Immature natural killer cell (primary cell): ENCODE measurements at regions not wholly inside any gene's neighbourhood (a gene's known extent, or its start where the extent isn't known, plus 50 kb on each side); places are given as distances from the start of the nearest gene placed in this dataset.
"Not testable (repeated sequence)": the region's sequence is repeated elsewhere in the genome, so short reads cannot be mapped to it uniquely, and the experiment has no call there.

ENCODE experiments used
- DNase-seq, 3 donors: peaks; one replicate each; pipeline ENCODE4 v3.0.0; 2022; ENCODE audit warnings: mixed read lengths in 1 of 3
- H3K27ac Mint-ChIP-seq, 6 donors: one replicate each; pipeline ENCODE4 v1.8.0; 2020; ENCODE audit warnings: mixed read lengths in 6 of 6, mild to moderate bottlenecking in 5 of 6, inconsistent platforms in 4 of 6, moderate library complexity in 3 of 6
- H3K27me3 Mint-ChIP-seq, 3 donors: one replicate each; pipeline ENCODE4 v1.8.0; 2020 to 2021; ENCODE audit warnings: low read depth in 3 of 3, mild to moderate bottlenecking in 3 of 3, mixed read lengths in 3 of 3, moderate library complexity in 3 of 3, inconsistent platforms in 1 of 3
- H3K36me3 Mint-ChIP-seq, 3 donors: one replicate each; pipeline ENCODE4 v1.8.0; 2020; ENCODE audit warnings: mixed read lengths in 3 of 3, inconsistent platforms in 2 of 3, mild to moderate bottlenecking in 2 of 3
- H3K4me1 Mint-ChIP-seq, 2 donors: one replicate each; pipeline ENCODE4 v1.8.0; 2020; ENCODE audit warnings: inconsistent platforms in 2 of 2, mild to moderate bottlenecking in 2 of 2, mixed read lengths in 2 of 2, moderate library complexity in 1 of 2
- H3K4me3 Mint-ChIP-seq, 5 donors: one replicate each; pipeline ENCODE4 v1.8.0; 2020; ENCODE audit warnings: mild to moderate bottlenecking in 5 of 5, mixed read lengths in 5 of 5, inconsistent platforms in 3 of 5, moderate library complexity in 3 of 5
- H3K9me3 Mint-ChIP-seq, 6 donors: one replicate each; pipeline ENCODE4 v1.8.0; 2020; ENCODE audit warnings: mild to moderate bottlenecking in 6 of 6, mixed read lengths in 6 of 6, inconsistent platforms in 4 of 6, moderate library complexity in 3 of 6

DNA sequence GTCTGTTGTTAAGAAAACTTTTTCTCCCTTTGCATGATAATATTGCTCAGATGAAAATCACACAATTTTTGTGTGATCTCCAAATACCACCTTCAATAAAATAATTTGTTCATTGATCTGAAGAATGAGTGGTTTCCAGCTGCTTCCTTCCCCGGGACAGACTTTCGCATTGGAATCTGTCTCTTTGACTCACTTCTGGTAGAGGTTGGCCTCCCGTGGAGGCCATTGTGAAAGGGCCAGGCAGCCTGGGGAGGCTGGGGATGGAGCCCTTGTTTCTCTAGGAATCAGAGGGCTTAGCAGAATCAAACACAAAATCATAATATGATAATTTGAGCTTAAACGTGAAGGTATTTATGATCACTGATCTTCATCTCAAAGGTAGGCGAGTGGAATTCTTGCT is 135.0 kb upstream of the ZNF536 start:
- no peak for DNase-seq
- H3K27ac Mint-ChIP-seq: no peak overlapping the region
- no peaks in the 10 kb centered on the region for H3K36me3 Mint-ChIP-seq
- no peaks in the 10 kb centered on the region for H3K4me1 Mint-ChIP-seq
- no peak overlapping the region for H3K4me3 Mint-ChIP-seq
- peaks cover 8 to 18% (median 14%) of the 10 kb centered on the region in 3 donors for H3K27me3 Mint-ChIP-seq
- H3K9me3 Mint-ChIP-seq: peaks cover 0 to 2% (median 0%) of the 10 kb centered on the region in 6 donors

DNA sequence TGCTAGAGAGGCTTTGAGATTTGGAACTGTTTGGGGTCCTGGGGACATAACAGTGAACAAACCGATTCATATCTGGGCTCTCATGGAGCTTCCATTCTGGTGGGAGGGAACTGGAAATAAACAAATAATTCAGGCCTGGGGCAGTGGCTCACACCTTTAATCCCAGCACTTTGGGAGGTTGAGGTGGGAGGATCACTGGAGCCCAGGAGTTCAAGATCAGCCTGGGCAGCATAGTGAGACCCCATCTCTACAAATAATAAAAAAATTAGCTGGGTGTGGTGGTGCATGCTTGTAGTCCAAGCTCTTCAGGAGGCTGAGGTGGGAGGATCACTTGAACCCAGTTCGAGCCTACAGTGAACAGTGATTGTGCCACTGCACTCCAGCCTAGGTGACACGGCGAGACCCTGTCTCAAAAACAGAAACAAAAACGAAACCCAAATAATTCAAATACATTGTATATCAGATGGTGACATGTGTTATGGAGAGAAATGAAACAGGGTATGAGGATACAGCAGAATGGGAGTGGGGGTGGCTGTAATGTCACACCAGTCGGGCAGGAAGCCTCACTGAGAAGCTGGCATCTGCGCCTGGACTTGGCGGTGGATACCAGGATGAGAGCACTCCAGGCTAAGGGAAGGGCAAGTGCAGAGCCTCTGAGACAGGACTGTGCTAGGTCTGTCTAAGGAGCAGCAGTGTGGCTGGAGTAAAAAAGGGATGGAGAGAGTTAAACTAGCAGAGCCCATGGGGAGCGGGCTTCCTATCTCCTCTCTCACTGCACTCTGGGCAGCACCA is 131.1 kb upstream of the ZNF536 start:
- H3K4me1 Mint-ChIP-seq: no peaks in the 10 kb centered on the region
- peak overlapping the region in 1 of 6 donors; percentile 47 for H3K27ac Mint-ChIP-seq
- H3K36me3 Mint-ChIP-seq: no peaks in the 10 kb centered on the region
- no peak for DNase-seq
- peaks cover 2 to 12% (median 10%) of the 10 kb centered on the region in 3 donors for H3K27me3 Mint-ChIP-seq
- H3K9me3 Mint-ChIP-seq: peaks cover 0 to 2% (median 0%) of the 10 kb centered on the region in 6 donors
- H3K4me3 Mint-ChIP-seq: no peak overlapping the region

DNA sequence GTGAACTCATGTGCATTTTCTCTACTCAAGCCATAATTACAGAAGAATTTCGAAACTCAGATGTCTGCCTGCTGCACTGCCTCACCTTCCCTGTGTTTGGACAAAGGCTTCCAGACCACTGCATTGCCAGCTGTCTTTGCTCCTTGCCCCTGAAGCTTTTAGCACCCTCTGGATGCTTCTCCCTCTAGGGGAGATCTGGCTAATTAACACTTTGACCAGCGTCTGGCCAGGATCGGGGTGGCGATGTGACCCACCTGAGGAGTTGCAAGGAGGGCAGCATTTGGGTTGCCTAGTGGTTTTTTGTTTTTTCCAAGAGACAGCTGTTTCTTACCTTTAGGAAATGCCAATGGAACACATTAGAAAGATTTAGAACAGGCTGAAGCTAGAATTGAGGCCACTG is 127.7 kb upstream of the ZNF536 start:
- Mint-ChIP-seq H3K36me3 (no peaks in the 10 kb centered on the region), H3K27ac (no peak overlapping the region), H3K27me3 (peaks cover 2 to 5% (median 5%) of the 10 kb centered on the region in 3 donors), H3K4me1 (no peaks in the 10 kb centered on the region), H3K9me3 (peaks cover 0 to 2% (median 0%) of the 10 kb centered on the region in 6 donors), H3K4me3 (no peak overlapping the region)
- DNase-seq: no peak

DNA sequence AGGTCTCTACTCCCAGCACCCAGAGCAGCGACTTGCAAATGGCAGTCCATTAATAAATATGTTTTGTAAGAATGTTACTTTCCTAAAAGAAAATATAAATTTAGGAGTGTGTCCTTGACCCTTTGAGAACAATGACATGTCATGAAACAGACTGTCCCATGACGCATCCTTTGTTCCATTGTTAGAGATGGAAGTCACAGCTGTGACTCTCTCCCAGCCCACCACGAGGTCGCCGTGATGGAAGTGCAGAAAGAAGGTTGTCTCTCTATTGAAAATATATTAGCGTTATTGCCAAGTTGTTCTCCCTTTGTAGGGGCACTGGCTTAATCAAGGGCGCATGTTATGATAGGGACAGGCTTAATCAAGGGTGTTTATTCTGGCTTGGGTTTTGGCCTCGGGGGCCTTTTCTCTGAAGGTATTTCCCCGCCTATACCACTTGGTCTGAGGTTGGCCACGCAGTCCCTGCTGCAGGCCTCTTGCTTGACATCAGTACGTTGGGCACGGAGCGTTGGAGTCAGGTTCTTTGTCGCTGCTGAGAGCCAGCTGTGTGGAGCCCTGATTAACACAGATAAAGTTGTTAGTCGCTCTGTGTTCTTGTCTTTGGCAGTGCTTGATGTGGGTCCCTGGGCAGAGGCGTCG is 126.7 kb upstream of the ZNF536 start:
- Mint-ChIP-seq H3K36me3 (no peaks in the 10 kb centered on the region), H3K27ac (no peak overlapping the region), H3K4me3 (no peak overlapping the region), H3K27me3 (peaks cover 2 to 6% (median 5%) of the 10 kb centered on the region in 3 donors), H3K9me3 (peaks cover 0 to 2% (median 0%) of the 10 kb centered on the region in 6 donors), H3K4me1 (no peaks in the 10 kb centered on the region)
- DNase-seq: no peak

DNA sequence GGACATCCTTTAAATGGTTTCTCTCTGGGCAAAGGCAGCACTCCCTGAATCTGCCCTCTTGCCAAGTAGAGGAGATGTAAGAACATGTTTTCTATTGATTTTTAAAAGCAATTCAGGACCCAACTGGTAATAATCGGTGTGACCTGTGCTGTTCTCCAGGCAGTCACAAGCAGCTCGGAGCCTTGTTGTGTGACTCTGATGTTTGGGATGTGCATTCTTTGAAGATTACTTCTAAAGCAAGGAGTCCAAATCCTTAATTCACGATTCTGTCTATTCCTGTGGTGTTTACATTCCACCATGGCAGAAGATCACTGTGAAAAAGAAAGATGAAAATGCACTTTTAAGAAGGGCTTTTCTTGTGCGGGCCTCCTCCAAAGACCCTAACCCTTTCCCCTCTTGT is 122.3 kb upstream of the ZNF536 start:
- Mint-ChIP-seq H3K27me3 (peaks cover 4 to 9% (median 8%) of the 10 kb centered on the region in 3 donors), H3K9me3 (peaks cover 0 to 2% (median 0%) of the 10 kb centered on the region in 6 donors), H3K4me3 (no peak overlapping the region), H3K36me3 (no peaks in the 10 kb centered on the region), H3K27ac (no peak overlapping the region), H3K4me1 (no peaks in the 10 kb centered on the region)
- DNase-seq: no peak

DNA sequence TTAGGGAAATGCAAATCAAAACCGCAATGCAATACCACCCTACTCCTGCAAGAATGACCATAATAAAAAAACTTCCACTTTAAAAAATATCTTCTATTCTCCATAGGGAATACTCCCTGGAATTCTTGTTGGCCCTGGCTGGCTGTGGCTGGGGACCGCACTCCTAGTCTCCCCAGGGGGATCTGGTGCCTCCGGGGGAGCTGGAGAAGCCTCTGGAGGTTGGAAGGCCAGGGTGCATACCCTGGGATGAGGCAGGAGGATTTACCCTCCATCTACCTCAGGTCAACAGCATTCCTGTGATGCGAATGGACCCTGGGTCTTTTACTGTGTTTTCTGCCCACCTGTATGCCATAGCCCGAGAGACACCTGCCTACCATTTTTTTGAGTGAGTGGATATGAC is 120.0 kb upstream of the ZNF536 start:
- H3K9me3 Mint-ChIP-seq: no peaks in the 10 kb centered on the region
- H3K27me3 Mint-ChIP-seq: peaks cover 1 to 16% (median 11%) of the 10 kb centered on the region in 3 donors
- no peak for DNase-seq
- no peaks in the 10 kb centered on the region for H3K36me3 Mint-ChIP-seq
- H3K4me3 Mint-ChIP-seq: no peak overlapping the region
- no peak overlapping the region for H3K27ac Mint-ChIP-seq
- H3K4me1 Mint-ChIP-seq: no peaks in the 10 kb centered on the region

DNA sequence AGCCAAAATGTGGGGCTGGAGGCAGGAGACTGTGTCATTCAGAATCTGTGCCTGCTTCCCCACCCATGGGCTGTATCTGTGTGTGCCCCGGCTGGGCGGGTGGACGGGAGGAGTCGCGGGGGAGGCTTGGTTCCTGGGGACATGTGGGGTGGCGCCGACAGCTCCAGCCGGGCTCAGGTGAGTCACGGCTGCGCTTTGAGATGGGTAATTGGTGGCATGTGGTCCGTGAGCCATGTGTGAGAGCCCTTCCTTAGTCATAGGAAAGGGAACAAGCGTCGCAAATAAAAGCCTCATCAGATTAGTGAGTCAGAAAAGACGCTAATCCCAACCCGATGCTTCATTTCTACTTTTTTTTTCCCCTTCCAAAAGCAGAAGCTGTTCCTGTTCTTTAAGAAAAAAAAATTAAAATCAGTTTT is 118.6 kb upstream of the ZNF536 start:
- Mint-ChIP-seq H3K36me3 (no peaks in the 10 kb centered on the region), H3K27ac (no peak overlapping the region), H3K4me1 (no peaks in the 10 kb centered on the region), H3K9me3 (no peaks in the 10 kb centered on the region), H3K27me3 (peaks cover 1 to 16% (median 11%) of the 10 kb centered on the region in 3 donors), H3K4me3 (no peak overlapping the region)
- DNase-seq: no peak

DNA sequence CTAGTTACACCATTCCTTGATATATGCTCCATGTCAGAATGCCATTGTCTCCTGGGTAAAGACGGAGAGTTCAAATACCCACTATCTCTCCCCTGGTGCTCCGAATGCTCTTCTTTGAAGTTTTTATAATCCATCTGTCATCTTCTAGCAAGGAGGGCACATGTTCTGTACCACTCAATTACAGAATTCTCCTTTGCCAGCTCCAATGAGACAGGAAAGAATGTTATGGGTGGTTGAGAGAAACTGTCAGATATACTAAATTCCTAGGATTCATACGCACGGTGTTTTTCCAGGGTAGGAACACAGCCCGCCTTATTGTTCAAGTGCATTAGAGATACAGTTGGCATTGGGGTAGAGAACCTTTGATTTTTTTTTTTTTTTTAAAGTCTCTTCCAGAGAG is 118.0 kb upstream of the ZNF536 start:
- DNase-seq: no peak
- no peaks in the 10 kb centered on the region for H3K4me1 Mint-ChIP-seq
- no peaks in the 10 kb centered on the region for H3K36me3 Mint-ChIP-seq
- no peaks in the 10 kb centered on the region for H3K9me3 Mint-ChIP-seq
- no peak overlapping the region for H3K4me3 Mint-ChIP-seq
- H3K27ac Mint-ChIP-seq: no peak overlapping the region
- H3K27me3 Mint-ChIP-seq: peaks cover 1 to 16% (median 11%) of the 10 kb centered on the region in 3 donors

DNA sequence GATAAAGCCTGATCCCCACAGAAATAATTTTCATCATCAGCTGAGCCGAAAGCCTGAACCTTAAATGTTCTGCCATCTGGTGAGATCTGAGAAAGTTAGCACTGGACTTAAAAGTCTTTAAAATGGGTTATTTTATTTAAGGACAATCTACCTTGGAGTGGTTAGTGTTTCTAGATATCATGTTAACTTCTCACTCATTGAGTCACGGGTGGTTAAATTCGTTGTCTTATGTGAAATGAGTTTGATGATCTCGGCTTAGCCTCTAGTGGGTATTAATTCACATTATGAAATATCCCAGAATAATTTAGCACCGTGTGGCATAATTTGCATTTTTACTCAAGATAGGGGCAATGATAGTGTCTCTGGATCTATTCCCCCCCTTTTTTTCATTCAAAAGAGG is 117.4 kb upstream of the ZNF536 start:
- Mint-ChIP-seq H3K36me3 (no peaks in the 10 kb centered on the region), H3K4me3 (no peak overlapping the region), H3K4me1 (no peaks in the 10 kb centered on the region), H3K9me3 (no peaks in the 10 kb centered on the region), H3K27ac (no peak overlapping the region), H3K27me3 (peaks cover 1 to 16% (median 11%) of the 10 kb centered on the region in 3 donors)
- DNase-seq: no peak

DNA sequence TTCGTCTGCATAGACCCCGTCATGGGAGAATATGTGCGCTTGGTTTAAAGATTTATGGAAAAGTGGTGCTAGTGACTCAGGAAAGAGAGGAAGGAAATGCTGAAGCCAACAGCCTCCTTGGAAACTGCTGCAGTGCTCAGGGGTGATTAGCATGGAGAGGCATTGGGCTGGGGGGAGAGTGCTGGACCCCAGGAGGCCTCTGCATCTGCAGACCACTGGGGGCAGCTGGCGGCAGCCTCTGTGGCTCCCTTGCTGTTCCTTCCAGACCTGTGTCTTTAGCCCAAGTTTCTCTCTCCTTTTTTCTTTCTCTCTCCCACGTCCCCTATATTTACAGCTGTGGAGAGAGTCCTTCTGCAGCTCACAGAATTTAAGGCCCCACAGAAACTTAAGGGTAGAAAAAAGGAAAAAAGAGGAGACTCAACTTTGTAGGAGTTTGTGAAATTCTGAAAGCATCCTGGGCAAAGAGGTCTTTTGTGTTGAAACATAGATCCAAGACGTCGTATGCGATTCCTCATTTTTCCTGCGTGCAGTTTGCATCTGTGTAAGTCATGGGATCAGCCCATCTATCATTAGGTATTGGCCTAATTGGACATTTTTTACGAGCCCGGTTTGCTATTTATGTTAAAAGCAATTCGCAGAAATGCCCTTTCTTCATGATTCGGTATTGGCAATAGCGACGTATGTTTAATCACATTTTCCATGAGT is 116.2 kb upstream of the ZNF536 start:
- no peaks in the 10 kb centered on the region for H3K4me1 Mint-ChIP-seq
- H3K27ac Mint-ChIP-seq: no peak overlapping the region
- no peaks in the 10 kb centered on the region for H3K9me3 Mint-ChIP-seq
- no peak for DNase-seq
- peaks cover 4 to 11% (median 10%) of the 10 kb centered on the region in 3 donors for H3K27me3 Mint-ChIP-seq
- no peak overlapping the region for H3K4me3 Mint-ChIP-seq
- H3K36me3 Mint-ChIP-seq: no peaks in the 10 kb centered on the region

DNA sequence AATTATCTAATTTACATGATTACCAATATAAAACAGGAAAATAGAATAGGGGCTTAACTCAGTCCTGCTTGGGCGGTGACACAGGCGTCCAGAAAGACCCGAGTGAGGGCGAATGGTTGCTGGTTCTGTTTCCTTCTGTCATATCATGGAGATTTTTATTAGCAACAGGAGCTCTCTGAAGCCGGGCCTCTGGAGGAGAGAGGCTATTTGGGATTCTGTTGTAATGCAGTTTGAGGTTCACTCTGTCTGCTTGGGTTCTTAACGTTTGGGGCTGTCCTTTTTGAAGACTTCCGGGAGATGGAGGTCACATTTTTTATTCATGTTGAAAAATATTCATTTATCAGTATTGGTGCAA is 115.7 kb upstream of the ZNF536 start:
- Mint-ChIP-seq H3K27me3 (peaks cover 4 to 11% (median 9%) of the 10 kb centered on the region in 3 donors), H3K9me3 (no peaks in the 10 kb centered on the region), H3K4me3 (no peak overlapping the region), H3K27ac (no peak overlapping the region), H3K4me1 (no peaks in the 10 kb centered on the region), H3K36me3 (no peaks in the 10 kb centered on the region)
- no peak for DNase-seq

DNA sequence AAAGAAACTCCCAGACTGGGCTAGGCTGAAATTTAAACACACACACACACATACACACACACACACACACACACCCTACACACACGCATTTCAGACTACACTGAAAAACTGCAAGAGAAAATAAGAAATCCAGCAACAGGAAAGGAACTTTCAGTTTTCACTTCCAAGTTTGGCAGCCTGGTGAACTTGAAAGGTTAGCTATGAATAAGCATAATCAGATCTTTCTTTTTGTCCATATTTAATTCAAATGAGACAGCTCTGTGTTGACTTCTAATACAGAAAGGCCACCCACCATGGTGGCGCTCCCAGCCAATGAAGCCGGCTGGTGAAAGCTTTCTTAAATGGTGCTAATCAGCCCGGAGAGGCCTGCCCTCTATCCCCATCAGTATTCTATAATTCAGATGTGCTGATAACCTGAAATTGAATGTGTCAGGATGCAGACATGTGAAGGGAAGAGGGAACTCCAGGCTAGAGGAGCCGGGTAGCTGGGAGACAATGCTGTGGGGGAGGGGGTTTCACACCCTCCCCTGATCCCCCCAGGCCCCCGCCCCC is 108.3 kb upstream of the ZNF536 start:
- Mint-ChIP-seq H3K27me3 (peaks cover 0 to 7% (median 4%) of the 10 kb centered on the region in 3 donors), H3K27ac (no peak overlapping the region), H3K9me3 (peaks cover 0 to 1% (median 0%) of the 10 kb centered on the region in 6 donors), H3K36me3 (no peaks in the 10 kb centered on the region), H3K4me3 (no peak overlapping the region), H3K4me1 (no peaks in the 10 kb centered on the region)
- DNase-seq: no peak

DNA sequence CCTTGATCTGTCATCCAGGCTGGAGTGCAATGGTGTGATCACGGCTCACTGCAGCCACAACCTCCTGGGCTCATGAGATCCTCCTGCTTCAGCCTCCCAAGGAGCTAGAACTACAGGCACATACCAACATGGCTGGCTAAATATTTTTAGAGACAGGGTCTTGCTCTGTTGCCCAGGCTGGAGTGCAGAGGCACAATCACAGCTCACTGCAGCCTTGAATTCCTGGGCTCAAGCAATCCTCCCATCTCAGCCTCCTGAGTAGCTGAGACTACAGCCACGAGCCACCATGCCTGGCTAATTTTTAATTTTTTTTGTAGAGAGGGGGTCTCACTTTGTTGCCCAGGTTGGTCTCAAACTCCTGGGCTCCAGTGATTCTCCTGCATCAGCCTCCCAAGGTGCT is 106.3 kb upstream of the ZNF536 start:
- H3K4me3 Mint-ChIP-seq, H3K9me3 Mint-ChIP-seq, H3K27ac Mint-ChIP-seq, H3K4me1 Mint-ChIP-seq, DNase-seq, H3K36me3 Mint-ChIP-seq: not testable (repeated sequence)
- H3K27me3 Mint-ChIP-seq: peaks cover 2 to 10% (median 2%) of the 10 kb centered on the region in 3 donors

DNA sequence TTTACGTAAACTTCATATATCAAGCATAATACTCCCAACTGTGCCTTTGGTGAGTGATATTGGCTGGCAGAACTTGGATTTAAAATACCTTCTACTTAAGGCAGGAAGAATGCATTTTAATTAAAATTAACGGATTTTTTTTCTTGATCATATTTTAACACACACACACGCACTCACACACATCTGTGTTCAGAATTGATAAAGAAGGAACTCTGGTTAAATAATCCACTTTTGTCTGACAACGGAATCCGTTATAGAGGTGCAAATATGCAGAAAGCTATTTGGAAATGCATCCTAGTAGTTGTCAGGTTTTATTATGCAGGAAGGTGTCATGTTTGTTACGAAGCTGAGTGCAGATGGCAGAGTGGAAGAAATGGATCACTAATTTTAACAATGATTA is 105.5 kb upstream of the ZNF536 start:
- peaks cover 2 to 10% (median 2%) of the 10 kb centered on the region in 3 donors for H3K27me3 Mint-ChIP-seq
- no peak overlapping the region for H3K27ac Mint-ChIP-seq
- no peaks in the 10 kb centered on the region for H3K36me3 Mint-ChIP-seq
- H3K9me3 Mint-ChIP-seq: peaks cover 0 to 1% (median 0%) of the 10 kb centered on the region in 6 donors
- no peak overlapping the region for H3K4me3 Mint-ChIP-seq
- H3K4me1 Mint-ChIP-seq: no peaks in the 10 kb centered on the region
- DNase-seq: no peak
